Astrocyte of the spinal cord (primary cell): ENCODE measurements at regions not wholly inside any gene's neighbourhood (a gene's known extent, or its start where the extent isn't known, plus 50 kb on each side); places are given as distances from the start of the nearest gene placed in this dataset.
"Not testable (repeated sequence)": the region's sequence is repeated elsewhere in the genome, so short reads cannot be mapped to it uniquely, and the experiment has no call there.

Experiments
- DNase-seq: peaks from one replicate; pipeline ENCODE4 v3.0.0; 2011; ENCODE audit warnings: low read depth, low spot score
- H3K4me3 ChIP-seq: 2 replicates; pipeline ENCODE4 v1.5.1; 2011; ENCODE audit warnings: low read depth, mild to moderate bottlenecking, low read length, moderate library complexity
- in situ Hi-C: cut with HindIII; loops from 2 replicates; pipeline ENCODE4 v1.10.0; 2017; ENCODE audit warnings: low sequenced_read_pairs
- TF ChIP-seq, protein P1 (sequence below): IDR thresholded peaks from 2 replicates; pipeline ENCODE4 v1.5.1; 2012; ENCODE audit warnings: low read depth, mild to moderate bottlenecking, low read length, inconsistent platforms

DNA sequence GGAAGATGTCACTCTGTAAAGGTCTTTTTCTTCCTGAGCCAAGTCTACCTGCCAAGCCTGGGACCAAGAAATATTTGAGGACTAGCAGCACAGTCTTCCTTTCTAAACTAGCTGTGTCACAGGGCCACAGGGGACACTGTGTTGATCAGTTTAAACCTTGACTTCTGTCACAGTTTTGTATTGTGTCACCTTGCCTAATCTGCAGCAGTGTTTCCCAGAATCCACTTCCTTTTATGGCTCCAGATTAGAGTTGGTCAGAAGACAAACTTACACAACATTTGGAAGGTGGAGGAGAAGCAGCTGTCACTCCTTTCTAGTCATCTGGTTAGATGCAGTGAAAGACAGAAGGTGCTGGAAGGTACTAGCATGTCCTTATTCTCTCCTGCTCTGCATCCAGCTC is 143.1 kb upstream of the BCOR start:
- H3K4me3 ChIP-seq: no peak overlapping the region
- DNase-seq: no peak
- TF ChIP-seq, protein P1, sequence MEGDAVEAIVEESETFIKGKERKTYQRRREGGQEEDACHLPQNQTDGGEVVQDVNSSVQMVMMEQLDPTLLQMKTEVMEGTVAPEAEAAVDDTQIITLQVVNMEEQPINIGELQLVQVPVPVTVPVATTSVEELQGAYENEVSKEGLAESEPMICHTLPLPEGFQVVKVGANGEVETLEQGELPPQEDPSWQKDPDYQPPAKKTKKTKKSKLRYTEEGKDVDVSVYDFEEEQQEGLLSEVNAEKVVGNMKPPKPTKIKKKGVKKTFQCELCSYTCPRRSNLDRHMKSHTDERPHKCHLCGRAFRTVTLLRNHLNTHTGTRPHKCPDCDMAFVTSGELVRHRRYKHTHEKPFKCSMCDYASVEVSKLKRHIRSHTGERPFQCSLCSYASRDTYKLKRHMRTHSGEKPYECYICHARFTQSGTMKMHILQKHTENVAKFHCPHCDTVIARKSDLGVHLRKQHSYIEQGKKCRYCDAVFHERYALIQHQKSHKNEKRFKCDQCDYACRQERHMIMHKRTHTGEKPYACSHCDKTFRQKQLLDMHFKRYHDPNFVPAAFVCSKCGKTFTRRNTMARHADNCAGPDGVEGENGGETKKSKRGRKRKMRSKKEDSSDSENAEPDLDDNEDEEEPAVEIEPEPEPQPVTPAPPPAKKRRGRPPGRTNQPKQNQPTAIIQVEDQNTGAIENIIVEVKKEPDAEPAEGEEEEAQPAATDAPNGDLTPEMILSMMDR: no peak
- in situ Hi-C loops: no loop called here

DNA sequence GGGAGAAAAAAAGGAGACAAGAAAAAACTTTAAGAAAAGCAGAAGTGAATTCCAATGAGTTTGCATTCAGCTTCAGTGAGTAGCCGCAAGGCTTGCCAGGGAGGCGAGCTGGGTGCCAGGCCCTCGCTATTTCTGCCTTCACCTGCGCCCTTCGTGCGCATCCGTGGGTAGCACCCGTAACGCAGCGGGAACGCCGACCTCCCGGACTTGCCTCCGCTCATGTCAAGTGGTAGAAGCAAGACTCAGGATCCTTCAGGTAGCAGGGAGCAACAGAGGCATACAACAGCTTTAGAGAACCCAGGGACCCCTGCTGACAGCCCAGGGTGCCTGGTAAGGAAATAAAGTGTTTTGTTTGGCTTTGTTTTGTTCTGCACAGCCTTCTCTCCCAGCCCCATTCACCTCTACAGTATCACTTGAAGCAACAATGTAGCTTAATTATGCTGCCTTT is 140.0 kb upstream of the BCOR start:
- no peak for DNase-seq
- in situ Hi-C loops: no loop called here
- no peak overlapping the region for H3K4me3 ChIP-seq
- TF ChIP-seq, protein P1: no peak

DNA sequence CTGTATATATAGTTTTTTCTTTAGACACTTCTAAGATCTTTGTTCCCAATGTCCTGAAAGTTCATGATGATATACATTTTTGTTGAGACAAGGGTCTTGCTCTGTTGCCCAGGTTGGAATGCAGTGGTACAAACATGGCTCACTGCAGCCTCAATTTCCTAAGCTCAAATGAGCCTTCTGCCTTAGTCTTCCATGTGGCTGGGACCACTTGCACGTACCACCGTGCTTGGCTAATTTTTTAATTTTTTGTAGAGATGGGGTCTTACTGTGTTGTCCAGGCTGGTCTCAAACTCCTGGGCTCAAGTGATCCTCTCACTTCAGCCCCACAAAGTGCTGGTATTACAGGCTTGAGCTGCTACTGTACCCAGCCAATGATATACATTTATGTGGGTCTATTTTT is 132.9 kb upstream of the BCOR start:
- no peak overlapping the region for H3K4me3 ChIP-seq
- in situ Hi-C loops: no loop called here
- no peak for DNase-seq
- TF ChIP-seq, protein P1: no peak

DNA sequence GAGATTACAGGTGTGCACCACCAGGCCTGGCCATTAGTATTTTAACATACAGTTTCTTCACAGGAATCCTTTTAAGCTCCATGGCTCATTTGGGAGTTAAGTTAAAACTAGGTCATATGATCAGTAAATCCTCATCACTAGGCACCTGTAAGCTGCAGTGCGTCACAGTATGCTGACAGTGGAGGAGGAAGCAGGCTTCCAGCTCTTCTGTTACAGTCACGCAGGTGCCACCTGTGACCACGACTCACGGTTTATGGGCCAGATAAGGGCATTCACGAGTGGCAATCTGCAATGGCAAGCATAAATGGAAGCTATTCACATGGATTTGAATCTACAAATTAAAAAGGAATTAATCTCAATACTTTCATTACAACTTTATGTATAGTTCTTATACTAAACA is 129.4 kb upstream of the BCOR start:
- no peak for DNase-seq
- H3K4me3 ChIP-seq: no peak overlapping the region
- in situ Hi-C loops: no loop called here
- TF ChIP-seq, protein P1: no peak

GRCh38 chrX:40224658-40225057 is 126.9 kb upstream of the BCOR start:
- in situ Hi-C loops: no loop called here
- TF ChIP-seq, protein P1: no peak
- DNase-seq: no peak
- H3K4me3 ChIP-seq: no peak overlapping the region

GRCh38 chrX:40222612-40223011 is 124.9 kb upstream of the BCOR start:
- in situ Hi-C loops, DNase-seq, H3K4me3 ChIP-seq: not testable (repeated sequence)

GRCh38 chrX:40213092-40213491 is 115.3 kb upstream of the BCOR start:
- TF ChIP-seq, protein P1: no peak
- no peak overlapping the region for H3K4me3 ChIP-seq
- no peak for DNase-seq
- in situ Hi-C loops: no loop called here
